ENCODE measurements at regions not wholly inside any gene's neighbourhood (a gene's known extent, or its start where the extent isn't known, plus 50 kb on each side); places are given as distances from the start of the nearest gene placed in this dataset.

- H3K4me3 ChIP-seq (ENCODE audit: low read depth in 2 of 2, low read length in 2 of 2): no peak overlapping the region
- no peak for DNase-seq (ENCODE audit: low read depth, low spot score)
- BruUV-seq (replicated peaks): no TSS peak
- intact Hi-C loops (cut with micrococcal nuclease; ENCODE audit: unreplicated experiment) (loop anchor here (10.0 kb wide), 1 partner anchor 72 kb away; the partner anchor contains the start of gene NAP1L1), in situ Hi-C loops (cut with HindIII; ENCODE audit: low pct_unique_long_range_greater_than_20kb, low sequenced_read_pairs) (no loop called here)
- CTCF ChIA-PET: no interaction called here
- no peak for TF ChIP-seq POLR2AphosphoS5 (IDR thresholded peaks at IDR 0.05; ENCODE audit: low read depth, low read length)
- no peak for TF ChIP-seq REST (IDR thresholded peaks at IDR 0.05; ENCODE audit: insufficient read depth in 1 of 2, low read depth in 2 of 2, low read length in 1 of 2)
- no peak for TF ChIP-seq SIN3A (IDR thresholded peaks at IDR 0.05; ENCODE audit: borderline replicate concordance, insufficient read depth, low read depth, low read length)
- TF ChIP-seq CTCF (IDR thresholded peaks at IDR 0.05): no peak
- TF ChIP-seq TCF7L2 (IDR thresholded peaks at IDR 0.05; ENCODE audit: low read depth, low read length): no peak
- no peaks in the 10 kb centered on the region for H3K4me1 ChIP-seq (ENCODE audit: control insufficient read depth, insufficient read depth, low read length)
- POLR2A ChIA-PET: no interaction called here
- H3K27ac ChIP-seq (ENCODE audit: low read length): no peak overlapping the region
- no peaks in the 10 kb centered on the region for H3K36me3 ChIP-seq (ENCODE audit: control insufficient read depth, insufficient read depth, low read length)
- H3K9me3 ChIP-seq (ENCODE audit: control insufficient read depth, insufficient read depth, low read depth, low read length): no peaks in the 10 kb centered on the region
- no peaks in the 10 kb centered on the region for H3K27me3 ChIP-seq (ENCODE audit: control insufficient read depth, insufficient read depth, low read length)
- no peak for ATAC-seq
Observed at GRCh38 chr12:76156726-76157125, 72.2 kb upstream of the NAP1L1 start.

GRCh38 chr12:76156314-76156713, 71.8 kb upstream of the NAP1L1 start:
- intact Hi-C loops (cut with micrococcal nuclease; ENCODE audit: unreplicated experiment) (loop anchor here (10.0 kb wide), 1 partner anchor 72 kb away; the partner anchor contains the start of gene NAP1L1), in situ Hi-C loops (cut with HindIII; ENCODE audit: low pct_unique_long_range_greater_than_20kb, low sequenced_read_pairs) (no loop called here)
- POLR2A ChIA-PET: no interaction called here
- H3K27me3 ChIP-seq (ENCODE audit: control insufficient read depth, insufficient read depth, low read length): no peaks in the 10 kb centered on the region
- no TSS peak for BruUV-seq (replicated peaks)
- CTCF ChIA-PET: no interaction called here
- no peak for TF ChIP-seq CTCF (IDR thresholded peaks at IDR 0.05)
- TF ChIP-seq POLR2AphosphoS5 (IDR thresholded peaks at IDR 0.05; ENCODE audit: low read depth, low read length): no peak
- TF ChIP-seq SIN3A (IDR thresholded peaks at IDR 0.05; ENCODE audit: borderline replicate concordance, insufficient read depth, low read depth, low read length): no peak
- TF ChIP-seq REST (IDR thresholded peaks at IDR 0.05; ENCODE audit: insufficient read depth in 1 of 2, low read depth in 2 of 2, low read length in 1 of 2): no peak
- TF ChIP-seq TCF7L2 (IDR thresholded peaks at IDR 0.05; ENCODE audit: low read depth, low read length): no peak
- H3K4me1 ChIP-seq (ENCODE audit: control insufficient read depth, insufficient read depth, low read length): no peaks in the 10 kb centered on the region
- no peaks in the 10 kb centered on the region for H3K9me3 ChIP-seq (ENCODE audit: control insufficient read depth, insufficient read depth, low read depth, low read length)
- no peak for ATAC-seq
- H3K4me3 ChIP-seq (ENCODE audit: low read depth in 2 of 2, low read length in 2 of 2): no peak overlapping the region
- no peak overlapping the region for H3K27ac ChIP-seq (ENCODE audit: low read length)
- DNase-seq (ENCODE audit: low read depth, low spot score): no peak
- H3K36me3 ChIP-seq (ENCODE audit: control insufficient read depth, insufficient read depth, low read length): no peaks in the 10 kb centered on the region

All from Panc1 (cell line).